HG03565 (cell line): ENCODE measurements at regions not wholly inside any gene's neighbourhood (a gene's known extent, or its start where the extent isn't known, plus 50 kb on each side); places are given as distances from the start of the nearest gene placed in this dataset.

Experiments
- ATAC-seq: cut with Tn5 transposase; IDR thresholded peaks from one replicate; pipeline ENCODE4 v1.9.1; 2021; ENCODE audit warnings: mild to moderate bottlenecking, moderate library complexity; ENCODE audit not compliant: unreplicated experiment

DNA sequence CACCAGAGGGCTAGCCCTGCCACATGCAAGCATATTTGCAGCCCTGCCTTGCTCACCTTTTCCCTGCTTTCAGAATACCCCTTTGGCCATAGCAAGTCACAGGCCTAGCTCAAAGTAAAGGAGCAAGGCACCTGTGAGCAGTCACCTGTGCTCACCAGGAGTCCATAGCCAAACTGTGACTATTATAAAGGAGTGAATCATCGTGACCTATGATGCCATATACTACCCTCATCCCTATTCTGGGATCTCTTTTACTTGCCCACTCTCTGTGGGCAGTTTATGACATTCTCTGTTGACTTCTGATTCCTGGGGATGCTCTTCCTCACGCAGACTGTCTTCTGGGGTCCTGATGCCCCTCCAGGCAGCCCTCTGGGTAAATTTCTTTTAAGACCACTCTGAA lies 200.5 kb upstream of the NLRP1 start:
- ATAC-seq, result no peak

DNA sequence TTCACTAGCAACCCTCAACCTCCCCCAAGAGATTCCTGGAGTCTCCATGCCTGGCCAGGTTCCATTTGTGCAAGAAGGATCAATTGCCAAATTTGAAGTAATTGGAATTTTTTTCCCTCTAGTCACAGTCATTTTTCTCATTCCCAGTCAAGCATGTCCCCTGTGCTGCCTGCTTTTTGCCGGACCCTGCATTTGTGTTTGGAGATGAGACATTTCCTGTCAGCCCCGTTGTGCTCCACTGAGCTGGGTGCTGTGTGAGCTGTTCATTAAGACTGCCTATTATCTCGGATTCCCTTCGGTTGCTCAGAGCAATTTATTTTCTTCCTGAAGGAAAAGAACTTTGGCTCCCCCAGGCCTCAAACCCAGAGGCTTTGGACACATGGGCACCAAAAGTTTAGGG lies 201.0 kb upstream of the NLRP1 start:
- ATAC-seq, result no peak

- peak; percentile 66 for ATAC-seq
These were observed 201.7 kb upstream of the NLRP1 start for GRCh38 chr17:5785867-5786509.

DNA sequence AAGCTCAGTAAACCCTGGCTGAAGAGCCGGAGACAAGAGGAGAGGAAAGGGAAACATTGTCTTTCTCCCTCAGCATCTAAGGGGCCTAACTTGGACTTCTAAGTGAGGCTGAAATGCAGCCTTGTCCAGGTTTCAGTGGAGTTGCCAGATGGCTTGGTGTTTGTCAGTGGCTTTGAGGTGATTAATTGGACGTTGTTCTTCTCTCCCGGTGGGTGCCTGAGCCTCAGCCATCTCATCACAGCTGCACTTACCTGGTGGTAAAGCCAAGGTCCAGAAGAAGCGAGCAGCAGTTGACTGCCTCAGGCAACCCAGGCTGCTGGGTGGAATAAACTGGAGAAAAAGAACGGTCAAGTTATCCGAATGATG lies 202.2 kb upstream of the NLRP1 start:
- no peak for ATAC-seq

DNA sequence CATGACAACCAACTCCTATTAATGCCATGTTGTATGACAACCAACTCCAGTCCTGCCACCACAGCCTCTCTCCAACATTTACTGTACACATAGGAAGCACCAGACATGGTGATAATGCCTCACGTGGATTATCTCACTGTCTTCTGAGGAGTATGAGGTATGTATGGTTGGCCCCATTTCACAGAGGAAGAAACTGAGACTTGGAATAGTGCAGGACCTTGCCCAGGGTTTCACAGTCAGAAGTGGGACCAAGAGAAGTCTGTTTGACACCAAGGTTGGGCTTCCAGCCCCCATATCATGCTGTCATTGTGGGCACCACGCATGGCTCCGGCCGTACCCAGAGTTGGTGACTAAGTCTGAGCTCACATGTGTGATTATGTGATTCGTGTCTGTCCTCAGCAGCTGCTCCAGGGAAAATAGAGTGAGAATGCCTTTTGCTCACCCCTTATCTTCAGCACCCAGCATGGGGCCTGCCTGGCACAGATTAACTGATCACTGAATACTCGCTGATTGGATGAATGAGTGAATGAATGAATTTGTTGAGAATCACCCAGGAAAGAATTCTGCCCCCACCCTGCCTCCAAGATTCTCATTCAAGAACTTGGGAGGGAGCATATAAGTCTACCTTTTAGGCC lies 204.1 kb upstream of the NLRP1 start:
- ATAC-seq, result no peak

- ATAC-seq, result no peak
These were observed 205.2 kb upstream of the NLRP1 start for GRCh38 chr17:5789528-5789927.

GRCh38 chr17:5793157-5793556 lies 208.8 kb upstream of the NLRP1 start:
- no peak for ATAC-seq

DNA sequence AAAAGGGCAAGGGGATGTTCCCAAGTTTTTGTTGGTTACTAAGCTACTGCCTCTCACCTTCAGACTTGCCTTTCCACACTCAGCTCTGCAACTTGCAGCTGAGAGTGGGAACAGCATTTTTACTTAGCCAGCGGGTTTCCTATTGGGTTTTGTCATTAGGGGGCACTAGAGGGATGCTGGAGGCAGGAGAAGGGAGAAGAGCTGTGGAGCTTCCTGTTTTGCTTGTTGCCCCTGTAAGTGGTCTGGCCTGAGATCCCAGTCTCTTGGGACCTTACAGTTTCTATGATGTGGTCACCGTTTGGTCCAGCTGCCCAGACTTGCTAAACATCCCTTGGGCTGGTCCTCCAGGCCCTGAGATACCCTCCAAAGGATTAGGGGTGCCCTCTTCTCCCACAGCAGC lies 209.6 kb upstream of the NLRP1 start:
- no peak for ATAC-seq

DNA sequence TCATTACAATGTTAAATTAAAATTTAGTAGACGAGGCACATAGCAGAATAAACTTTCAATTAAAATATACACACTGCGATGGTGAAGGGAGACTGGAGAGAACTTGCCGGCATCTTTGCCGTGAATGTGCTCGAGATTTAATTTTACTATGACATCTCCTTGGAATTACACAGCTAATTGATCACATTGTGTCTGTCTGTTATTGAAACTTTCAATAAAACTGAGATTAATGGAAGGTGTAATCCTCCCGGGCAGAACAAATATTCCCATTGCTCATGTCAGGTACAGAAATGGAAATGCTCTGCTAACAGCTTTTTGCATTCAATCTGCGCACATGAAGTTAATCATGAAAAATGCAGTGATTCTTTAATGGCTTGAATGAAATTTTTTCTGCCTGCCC lies 210.1 kb upstream of the NLRP1 start:
- no peak for ATAC-seq

- no peak for ATAC-seq
These were observed 210.7 kb upstream of the NLRP1 start for GRCh38 chr17:5794881-5795506.

GRCh38 chr17:5797447-5798050 lies 213.2 kb upstream of the NLRP1 start:
- no peak for ATAC-seq

GRCh38 chr17:5798094-5798493 lies 213.8 kb upstream of the NLRP1 start:
- no peak for ATAC-seq

- ATAC-seq, result no peak
These were observed 215.8 kb upstream of the NLRP1 start for GRCh38 chr17:5800131-5800530.

GRCh38 chr17:5800646-5801045 lies 216.3 kb upstream of the NLRP1 start:
- ATAC-seq, result no peak

DNA sequence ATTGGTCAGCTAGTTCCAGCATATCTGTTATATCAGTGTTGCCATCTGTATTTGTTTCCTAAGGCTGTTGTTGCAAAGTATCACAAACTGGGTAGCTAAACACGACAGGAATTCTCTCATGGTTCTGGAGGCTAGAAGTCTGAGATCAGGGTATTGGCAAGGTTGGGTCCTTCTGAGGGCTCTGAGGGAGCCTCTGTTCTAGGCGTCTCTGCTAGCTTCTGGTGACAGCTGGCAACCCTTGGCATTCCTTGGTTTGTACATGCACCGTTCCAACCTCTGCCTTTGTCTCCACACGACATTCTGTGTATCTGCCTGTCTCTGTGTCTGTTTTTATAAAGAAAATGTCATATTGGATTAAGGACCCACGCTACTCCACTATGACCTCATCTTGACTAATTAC lies 219.9 kb upstream of the NLRP1 start:
- ATAC-seq, result no peak

DNA sequence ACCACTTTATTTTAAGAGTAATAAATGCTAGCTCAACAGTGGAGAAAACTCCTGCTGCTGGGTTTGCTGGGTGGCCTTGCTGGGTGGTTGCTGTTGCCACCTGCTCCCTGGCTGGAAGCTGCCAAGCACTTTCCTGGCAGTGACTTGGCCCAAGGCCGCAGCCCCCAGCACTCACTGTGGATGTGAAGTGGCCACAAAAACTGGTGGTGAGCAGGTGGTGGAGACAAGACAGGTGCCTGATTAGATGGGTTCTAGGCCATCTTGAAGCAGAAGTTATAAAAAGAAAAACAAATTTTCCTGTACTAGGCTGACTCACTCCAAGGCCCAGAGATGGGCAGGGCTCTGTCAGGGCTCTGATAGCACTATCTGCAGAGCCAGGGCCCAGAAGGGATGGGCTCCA lies 224.7 kb upstream of the NLRP1 start:
- ATAC-seq, result no peak

- no peak for ATAC-seq
These were observed 225.4 kb upstream of the NLRP1 start for GRCh38 chr17:5809580-5810188.

DNA sequence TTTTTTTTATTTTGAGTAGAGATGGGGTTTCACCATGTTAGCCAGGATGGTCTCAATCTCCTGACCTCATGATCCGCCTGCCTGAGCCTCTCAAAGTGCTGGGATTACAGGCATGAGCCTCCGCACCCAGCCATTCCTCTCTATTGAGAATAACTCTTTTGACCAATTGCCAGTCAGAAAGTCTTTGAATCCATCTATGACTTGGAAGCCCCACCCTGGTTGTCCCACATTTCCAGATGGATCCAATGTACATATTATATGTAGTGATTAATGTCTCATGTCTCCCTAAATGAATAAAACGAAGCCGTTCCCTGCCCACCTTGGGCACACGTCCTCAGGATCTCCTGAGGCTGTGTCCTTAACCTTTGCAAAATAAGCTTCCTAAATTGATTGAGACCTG lies 228.3 kb upstream of the NLRP1 start:
- no peak for ATAC-seq

DNA sequence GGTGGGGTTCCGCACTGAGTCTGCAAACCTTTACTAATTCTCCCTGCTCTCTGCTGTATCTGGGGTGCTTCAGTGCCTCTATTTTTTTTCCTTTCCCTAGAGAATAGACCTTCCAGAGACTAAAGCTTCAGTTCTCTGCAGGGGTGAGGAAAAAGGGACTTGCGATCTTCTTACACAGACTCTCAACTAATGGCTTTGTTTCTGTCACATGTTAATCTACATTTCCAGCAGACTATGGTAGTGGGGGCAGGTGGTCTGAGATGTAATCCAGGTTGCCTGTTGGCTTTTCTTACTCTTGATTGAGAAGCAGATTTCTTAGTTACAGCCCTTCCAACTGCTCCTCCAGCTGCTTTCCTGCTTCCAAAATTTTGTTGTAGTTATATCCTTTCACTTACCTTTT lies 229.0 kb upstream of the NLRP1 start:
- ATAC-seq, result no peak

GRCh38 chr17:5815396-5815795 lies 231.1 kb upstream of the NLRP1 start:
- ATAC-seq, result no peak

- no peak for ATAC-seq
These were observed 232.3 kb upstream of the NLRP1 start for GRCh38 chr17:5816491-5817070.
